GM21423 (cell line): ENCODE measurements at regions not wholly inside any gene's neighbourhood (a gene's known extent, or its start where the extent isn't known, plus 50 kb on each side); places are given as distances from the start of the nearest gene placed in this dataset.
"Not testable (repeated sequence)": the region's sequence is repeated elsewhere in the genome, so short reads cannot be mapped to it uniquely, and the experiment has no call there.

ENCODE experiments used
- ATAC-seq: cut with Tn5 transposase; IDR thresholded peaks from one replicate; pipeline ENCODE4 v1.9.1; 2021; ENCODE audit warnings: mild to moderate bottlenecking, moderate library complexity; ENCODE audit not compliant: unreplicated experiment

DNA sequence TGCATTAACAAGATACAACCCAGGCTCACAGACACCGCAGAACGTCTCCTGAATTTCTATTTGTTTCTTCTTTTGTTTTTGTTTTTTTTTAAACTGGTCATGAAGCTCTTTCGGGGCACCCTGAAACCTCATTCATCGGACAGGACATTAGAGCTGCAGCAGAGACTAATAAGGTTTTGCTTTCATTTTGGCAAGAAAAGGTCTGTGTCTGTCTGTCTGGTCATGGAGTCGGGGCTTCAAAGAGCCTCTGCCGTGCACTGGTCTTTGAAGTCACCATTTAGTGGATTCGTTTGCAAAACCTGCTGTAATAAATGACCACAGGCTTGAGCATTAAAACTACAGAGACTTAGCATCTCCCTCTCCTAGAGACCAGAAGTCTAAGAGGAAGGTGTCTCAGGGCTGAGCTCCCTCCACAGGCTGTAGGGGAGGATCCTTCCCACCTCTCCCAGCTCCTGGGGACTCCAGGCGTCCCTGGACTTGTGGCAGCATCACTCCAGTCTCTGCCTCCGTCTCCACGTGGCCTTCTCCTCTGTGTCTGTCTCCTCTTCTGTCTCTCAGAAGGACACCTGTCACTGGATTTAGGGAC is 247.5 kb downstream of the CRLF2 start:
- ATAC-seq = no peak

DNA sequence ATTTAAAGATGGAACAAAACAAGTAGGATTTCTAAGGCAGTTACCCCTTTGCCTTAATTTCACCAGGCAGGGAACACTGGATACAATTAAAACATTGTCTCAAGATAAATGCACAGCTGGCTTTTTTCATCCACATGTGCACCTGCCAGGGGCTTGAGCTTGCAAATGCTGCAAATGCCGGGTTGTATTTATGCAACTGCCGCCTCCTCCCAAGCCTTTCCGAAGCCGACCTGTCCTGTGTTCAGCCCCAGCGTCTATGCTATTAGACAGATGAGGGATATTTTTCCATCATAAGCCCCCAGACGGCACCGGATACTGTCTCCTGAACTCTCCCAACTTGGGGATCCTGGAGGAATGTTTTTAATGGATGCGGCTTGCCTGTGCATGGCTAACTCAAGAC is 251.6 kb downstream of the CRLF2 start:
- ATAC-seq = no peak

DNA sequence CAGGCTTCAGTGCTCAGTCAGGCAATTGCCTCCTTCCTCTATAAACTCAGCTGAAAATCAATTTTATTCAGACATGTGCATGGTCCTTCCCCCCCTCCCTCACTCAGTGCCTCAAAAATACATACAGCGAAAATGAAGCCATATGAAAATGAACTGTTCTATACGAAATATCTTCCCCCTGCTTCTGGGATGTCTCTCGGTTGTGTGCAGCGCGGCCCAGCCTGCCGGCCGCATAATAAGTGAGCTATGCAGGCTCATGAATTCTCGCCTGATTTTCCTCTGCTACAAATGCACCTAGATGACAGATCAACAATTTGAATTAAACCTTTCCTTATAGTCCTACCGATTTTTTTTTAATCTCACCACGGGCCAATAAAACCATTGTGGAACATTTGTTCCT is 252.9 kb downstream of the CRLF2 start:
- ATAC-seq = no peak

DNA sequence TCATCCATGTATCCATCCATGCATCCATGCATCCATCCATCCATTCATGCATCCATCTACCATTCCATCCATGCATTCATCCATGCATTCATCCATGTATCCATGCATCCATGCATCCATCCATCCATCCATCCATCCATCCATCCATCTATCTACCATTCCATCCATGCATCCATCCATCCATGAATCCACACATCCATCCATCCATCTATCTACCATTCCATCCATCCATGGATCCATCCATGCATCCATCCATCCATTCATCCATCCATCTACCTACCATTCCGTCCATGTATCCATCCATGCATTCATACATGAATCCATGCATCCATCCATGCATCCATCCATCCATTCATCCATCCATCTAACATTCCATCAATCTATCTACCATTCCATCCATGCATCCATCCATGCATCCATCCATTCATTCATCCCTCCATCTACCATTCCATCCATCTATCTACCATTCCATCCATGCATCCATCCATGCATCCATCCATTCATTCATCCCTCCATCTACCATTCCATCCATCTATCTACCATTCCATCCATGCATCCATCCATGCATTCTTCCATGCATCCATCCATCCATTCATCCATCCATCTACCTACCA is 257.2 kb downstream of the CRLF2 start:
- not testable (repeated sequence) for ATAC-seq

DNA sequence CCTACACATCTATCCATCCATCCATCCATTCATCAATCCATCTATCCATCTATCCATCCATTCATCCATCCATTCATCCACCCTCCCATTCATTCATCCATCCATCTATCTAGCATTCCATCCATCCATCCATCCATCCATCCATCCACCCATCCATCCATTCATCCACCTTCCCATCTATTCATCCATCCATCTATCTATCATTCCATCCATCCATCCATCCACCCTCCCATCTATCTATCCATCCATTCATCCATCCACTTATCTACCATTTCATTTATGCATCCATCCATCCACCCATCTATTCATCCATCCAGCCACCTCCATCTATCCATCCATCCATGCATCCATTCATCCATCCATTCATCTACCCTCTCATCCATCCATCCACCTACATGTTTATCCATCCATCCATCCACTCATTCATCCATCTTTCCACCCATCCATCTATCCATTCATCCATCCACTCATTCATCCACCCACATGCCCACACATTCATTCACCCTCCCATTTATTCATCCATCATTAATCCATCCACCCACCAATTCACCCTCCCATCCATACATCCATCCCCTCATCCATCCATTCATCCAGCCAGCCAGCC is 258.5 kb downstream of the CRLF2 start:
- no peak for ATAC-seq

DNA sequence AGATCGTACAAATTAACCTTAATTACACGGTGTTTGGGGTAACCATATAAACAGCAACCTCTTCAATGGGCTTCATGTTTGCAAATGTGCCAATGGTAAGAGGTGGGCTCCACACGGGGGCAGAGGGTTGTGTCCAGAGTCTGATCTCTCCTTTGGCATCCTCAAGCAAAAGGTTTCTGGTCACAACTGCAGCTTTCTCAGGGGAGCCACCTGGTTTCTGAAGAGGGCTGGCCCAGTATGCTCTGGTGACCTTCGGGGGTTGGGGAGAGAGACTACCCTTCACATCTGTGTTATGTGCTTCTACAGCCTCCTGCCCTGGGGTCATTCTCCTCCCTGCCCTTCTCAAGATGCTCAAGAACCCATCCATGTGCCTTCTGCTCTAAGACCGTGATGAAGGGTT is 259.6 kb downstream of the CRLF2 start:
- ATAC-seq = no peak

DNA sequence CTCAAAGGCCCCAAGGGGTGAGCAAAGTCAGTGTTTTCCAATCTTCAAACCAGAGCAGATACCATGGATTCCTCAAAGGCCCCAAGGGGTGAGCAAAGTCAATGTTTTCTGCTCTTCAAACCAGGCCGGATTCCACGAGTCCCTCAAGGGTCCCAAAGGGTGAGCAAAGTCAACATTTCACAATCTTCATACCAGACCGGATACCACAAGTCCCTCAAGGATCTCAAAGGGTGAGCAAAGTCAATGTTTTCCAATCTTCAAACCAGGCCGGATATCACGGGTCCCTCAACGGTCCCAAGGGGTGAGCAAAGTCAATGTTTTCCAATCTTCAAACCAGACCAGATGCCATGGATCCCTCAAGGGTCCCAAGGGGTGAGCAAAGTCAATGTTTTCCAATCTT is 265.2 kb downstream of the CRLF2 start:
- not testable (repeated sequence) for ATAC-seq

DNA sequence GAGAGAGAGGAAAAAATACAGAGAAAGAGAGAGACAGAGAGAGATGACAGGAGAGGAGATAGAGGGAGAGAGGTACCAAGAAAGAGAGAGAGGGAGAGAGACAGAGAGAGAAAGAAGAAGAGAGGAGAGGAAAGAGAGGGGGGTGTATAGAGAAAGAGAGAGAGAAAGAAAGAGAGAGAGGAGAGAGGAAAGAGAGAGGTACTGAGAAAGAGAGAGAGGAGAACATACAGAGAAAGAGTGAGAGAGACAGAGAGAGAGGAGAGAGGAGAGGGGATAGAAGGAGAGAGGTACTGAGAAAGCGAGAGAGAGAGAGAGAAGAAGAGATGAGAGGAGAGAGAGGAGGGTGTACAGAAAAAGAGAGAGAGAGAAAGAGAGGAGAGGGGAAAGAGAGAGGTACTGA is 269.4 kb downstream of the CRLF2 start:
- ATAC-seq = no peak

DNA sequence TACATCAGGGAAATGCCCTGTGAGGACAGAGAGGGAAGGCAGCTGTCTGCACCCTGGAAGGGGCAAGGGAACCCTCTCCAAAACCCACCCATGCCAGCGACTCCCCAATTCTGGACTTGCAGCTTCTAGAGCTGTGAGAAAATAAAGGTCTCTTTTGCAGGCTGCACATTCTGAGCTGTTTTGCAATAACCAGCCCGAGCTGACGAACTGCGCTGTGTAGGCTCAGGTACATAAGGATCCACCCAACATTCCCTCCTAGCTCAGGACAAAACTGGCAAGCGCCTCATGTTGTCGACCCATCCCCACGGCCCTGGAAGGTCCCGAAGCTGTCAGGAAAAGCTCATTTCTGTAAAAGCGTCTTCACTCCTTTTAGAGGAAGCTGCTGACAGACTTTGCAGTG is 271.8 kb downstream of the CRLF2 start:
- no peak for ATAC-seq

DNA sequence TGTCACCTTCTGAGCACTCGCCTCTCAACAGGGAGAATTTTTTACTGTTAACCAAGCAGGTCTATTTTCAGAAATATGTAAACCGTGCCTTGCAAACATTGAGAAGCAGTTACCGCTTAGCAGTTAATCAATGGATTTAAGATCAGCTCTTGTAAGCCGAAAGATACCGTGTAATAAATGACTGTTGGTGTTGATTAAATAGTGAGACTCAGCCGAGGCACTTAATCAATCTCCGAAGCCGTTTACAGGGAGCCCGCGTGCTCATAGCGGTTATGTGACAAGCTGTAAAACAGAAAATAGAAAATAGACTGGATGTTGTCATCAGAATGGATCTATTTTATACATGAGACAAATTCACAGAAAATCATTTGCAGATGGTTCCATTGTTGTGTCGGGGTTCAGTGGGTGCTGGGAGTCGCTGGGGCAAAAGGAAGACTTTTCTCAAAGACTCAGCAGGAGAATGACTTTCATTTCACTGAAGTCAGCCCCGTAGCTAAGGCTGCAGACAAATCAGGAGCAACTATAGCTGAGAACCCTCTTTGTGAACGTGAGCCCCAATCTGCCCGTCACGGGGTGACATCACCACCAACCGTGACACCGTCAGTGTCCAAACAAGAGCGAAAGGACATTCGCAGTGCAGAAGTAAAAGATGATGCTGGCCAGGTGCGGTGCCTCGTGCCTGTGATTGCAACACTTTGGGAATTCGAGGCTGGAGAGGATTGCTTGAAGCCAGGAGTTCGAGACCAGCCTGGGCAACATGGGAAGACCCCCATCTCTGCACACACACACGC is 275.3 kb downstream of the CRLF2 start:
- ATAC-seq = no peak

DNA sequence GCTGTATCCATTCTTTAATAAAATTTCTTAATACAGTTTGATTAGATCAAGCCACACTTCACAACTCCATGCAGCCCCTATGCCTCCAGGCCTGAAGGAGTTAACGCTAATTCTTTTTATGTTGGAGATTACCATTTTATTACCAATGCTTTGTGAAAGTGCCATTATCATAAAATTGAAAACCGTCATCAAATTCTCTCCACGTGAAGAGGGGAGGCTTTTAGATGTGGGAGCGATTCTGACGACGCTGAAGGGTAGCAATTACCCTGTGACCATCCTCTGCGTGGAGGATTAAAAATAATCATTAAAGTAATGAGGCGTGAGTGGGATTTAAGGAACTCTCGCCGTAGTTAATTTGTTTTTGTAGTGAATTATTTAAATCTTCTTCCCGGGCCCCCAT is 278.8 kb downstream of the CRLF2 start:
- ATAC-seq = no peak

DNA sequence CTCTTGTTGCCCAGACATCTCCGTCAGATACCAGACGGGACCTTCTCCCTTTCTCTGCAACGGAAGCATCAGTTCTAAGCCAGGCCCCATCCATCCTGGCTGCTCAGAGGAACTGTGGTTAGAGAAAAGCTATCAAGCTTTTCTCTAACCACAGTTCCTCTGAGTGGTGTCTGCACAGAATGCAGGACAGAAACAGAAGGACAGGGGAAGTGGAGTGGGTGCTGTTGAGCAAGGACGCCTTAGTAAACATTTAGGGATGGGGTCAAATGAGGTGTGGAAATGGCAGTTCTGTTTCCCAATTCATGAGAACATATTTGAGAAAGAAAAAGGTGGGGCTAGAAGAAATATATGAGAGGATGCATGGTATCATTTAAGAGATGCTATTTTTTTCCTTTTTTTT is 283.8 kb downstream of the CRLF2 start:
- no peak for ATAC-seq

DNA sequence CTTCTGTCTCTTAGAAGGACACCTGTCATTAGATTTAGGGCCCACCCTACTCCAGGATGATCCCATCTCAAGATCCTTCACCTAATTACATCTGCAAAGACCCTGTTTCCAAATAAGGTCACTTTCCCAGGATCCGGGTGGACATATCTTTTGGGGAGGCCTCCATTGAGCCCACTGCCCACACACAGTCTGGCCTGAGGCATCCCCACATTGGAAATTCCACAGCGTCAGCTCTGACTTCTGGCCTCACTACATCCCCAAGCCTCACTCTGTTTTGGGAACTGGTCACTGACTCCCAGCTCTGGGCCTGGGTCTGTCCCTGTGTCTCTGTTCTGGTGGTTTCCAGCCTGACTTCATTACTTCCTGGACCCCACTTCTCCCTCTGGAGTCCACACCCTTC is 285.5 kb downstream of the CRLF2 start:
- ATAC-seq = no peak

DNA sequence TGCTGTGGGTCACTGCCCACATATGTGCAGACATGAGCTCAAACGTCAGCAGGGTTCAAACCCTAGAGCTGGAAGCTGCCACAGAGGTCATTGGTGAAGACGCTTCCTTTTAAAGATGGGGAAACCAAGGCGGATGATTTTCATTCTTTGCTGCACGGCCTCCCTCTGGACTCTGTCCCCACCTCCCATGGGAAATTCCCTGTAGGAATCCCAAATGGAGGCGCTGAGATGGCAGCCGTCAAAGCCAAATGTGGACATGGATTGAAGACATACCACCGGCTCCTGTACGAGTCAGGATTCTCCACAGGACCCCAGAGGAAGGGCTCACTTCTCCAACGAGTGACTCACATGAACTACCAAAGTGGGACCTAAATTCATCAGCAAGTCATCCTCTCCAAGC is 286.4 kb downstream of the CRLF2 start:
- no peak for ATAC-seq

DNA sequence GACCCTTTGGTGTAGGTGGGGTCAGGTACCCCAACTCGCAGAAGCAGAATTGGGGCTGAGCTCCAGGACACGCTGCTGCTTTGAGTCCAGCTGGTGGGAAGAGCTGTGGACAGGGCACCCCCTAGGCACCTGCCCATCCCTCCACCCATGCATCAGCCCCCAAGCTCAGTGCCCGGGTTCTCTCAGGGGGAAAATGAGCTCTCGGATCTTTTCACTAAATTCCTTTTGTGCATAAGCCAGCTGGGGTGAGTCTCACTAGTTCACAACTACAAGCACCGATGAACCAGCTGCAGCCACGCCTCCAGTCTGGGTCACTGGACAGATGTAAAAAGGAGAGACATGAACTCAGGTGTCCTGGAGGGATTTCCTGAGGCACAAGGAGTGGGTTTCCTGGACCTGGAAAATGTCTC is 286.8 kb downstream of the CRLF2 start:
- no peak for ATAC-seq

DNA sequence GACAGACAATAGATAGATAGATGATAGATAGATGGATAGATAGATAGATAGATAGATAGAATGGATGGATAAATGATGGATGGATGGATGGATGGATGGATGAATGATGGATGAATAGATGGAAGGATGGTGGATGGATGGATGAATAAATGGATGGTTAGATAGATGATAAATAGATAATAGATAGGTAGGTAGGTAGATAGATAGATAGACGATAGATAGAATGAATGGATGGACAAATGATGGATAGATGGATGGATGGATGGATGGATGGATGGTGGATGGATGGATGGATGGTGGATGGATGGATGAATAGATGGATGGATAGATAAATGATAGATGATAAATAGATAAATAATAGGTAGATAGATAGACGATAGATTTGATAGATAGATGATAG is 287.4 kb downstream of the CRLF2 start:
- no peak for ATAC-seq

DNA sequence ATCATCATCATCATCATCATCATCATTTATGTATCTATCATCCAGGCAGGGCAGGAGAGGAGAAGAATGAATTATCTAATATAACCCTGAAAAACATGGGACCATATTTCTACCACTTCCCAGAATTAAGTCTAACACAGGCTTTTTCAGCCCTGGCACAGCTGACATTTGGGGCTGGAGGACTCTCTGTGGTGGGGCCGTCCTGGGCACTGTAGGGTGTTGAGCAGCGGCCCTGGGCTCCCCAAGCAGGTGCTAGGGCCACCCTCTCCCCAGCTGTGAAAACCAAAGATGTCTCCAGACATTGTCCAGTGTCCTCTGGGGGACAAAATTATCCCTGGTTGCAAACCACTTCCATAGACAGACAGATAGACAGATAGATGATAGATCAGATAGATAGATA is 288.4 kb downstream of the CRLF2 start:
- no peak for ATAC-seq

DNA sequence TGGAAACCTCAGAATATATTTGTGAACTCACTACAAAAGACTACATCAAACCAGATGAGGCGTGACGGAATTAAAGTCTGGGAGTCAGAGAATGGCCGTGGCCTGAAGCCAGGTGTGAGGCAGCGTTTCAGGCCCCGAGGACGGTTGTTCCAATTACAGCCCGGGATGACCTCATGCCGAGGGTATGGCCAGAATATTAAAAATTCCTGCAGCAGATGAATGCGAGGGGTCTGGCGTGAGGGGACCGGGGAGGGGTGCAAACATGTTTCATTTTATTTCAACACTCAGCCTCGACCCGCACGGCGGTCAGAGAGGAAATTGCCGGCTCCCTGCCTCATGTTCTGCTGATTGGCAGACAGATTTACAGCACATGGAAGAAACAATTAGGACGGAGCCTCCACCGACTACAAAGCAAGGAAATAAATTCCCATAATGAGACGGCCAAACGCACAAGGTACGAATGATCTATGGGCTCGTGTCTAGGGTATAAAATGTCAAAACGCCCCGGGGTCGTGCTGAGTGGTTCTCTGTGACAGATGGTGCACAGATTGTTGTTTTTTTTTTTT is 289.7 kb downstream of the SHOX start:
- ATAC-seq = no peak

DNA sequence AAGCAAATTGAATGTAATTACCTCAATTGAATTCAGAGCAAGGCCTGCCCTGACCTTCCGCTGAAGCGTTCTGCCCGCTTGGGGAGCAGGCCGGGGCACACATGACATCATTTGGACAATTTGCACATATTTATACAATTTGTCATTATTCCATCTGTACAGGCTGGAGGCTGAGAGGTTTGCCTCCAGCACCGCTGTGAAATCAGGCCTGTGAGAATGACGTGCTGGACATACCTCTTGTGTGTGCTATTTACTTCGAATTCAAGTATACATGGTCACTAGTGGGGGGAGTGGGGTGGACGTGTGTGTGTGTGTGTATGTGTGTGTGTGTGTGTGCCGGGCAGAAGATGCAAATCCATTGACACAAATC is 285.6 kb downstream of the SHOX start:
- ATAC-seq = no peak

DNA sequence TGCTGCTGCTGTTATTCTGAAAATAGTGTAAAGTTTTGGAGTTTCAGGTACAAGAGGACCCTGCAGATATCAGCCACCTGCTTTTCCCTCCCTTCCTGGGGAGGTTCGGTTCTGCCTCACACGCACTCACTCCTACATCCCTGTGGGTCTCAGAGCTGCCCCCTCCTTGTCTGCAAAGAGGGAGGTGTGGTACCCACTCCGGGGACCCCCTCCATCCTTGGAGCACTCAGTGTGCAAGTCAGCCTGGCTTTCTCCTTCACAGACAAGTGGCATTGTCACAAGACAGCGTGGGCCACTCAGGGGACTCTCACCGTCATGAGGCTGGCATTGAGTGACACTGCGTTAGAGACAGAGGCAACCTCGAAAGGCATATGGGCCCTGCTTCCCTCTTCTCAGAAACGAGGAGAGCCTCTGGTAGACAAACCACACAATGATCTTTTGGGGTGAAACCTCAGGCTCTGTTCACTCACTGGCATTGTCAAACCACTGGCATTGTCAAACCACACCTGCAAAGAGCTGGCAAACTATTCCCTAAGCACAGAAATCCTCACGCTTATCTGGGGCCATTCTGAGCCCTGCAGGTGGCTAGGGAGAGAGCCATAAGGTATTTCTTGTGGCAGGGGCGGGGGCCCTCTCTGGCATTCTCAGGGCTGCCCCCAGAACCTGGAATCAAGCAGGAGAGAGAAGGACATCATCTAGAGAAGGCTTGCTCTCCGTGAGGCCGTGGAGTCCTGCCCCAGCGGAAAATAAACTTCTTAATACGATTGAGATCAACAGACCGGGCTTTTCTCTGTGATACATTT is 285.0 kb downstream of the SHOX start:
- ATAC-seq = no peak

DNA sequence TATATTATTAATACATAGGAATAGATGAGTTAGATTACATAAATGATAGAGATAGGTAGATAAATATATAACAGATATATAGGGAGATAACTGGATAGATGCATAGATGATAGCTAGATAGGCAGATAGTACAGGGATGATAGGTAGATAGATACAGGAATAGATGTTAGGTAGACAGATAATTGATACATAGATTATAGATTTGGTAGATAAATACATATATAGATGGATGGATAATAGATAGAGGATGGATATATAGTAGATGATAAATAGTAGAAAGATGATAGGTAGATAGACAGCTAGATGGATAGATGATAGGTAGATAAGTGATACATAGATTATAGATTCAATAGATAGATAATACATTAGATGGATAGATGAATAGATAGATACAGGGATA is 283.6 kb downstream of the SHOX start:
- no peak for ATAC-seq
